Fibroblast of lung (primary cell): ENCODE measurements at regions not wholly inside any gene's neighbourhood (a gene's known extent, or its start where the extent isn't known, plus 50 kb on each side); places are given as distances from the start of the nearest gene placed in this dataset.

ENCODE experiments used
- DNase-seq, 2 donors: peaks; one replicate each; pipeline versions ENCODE4 v3.0.0 to v3.0.0-alpha.2; 2010; ENCODE audit warnings: low read depth in 2 of 2
- H2AFZ ChIP-seq: 2 replicates; pipeline ENCODE4 v1.5.1; 2012; ENCODE audit warnings: low read length, control low read depth, inconsistent platforms
- H3K27ac ChIP-seq: 2 replicates; pipeline ENCODE4 v1.5.1; 2011; ENCODE audit warnings: low read length, control low read depth; ENCODE audit not compliant: insufficient read depth
- H3K27me3 ChIP-seq: 2 replicates; pipeline ENCODE4 v1.5.1; 2011; ENCODE audit warnings: mild to moderate bottlenecking, low read length; ENCODE audit not compliant: control insufficient read depth, insufficient read depth
- H3K36me3 ChIP-seq: 2 replicates; pipeline ENCODE4 v1.5.1; 2011; ENCODE audit warnings: low read length; ENCODE audit not compliant: control insufficient read depth, insufficient read depth
- H3K4me1 ChIP-seq: 2 replicates; pipeline ENCODE4 v1.5.1; 2011; ENCODE audit warnings: low read length; ENCODE audit not compliant: control insufficient read depth, insufficient read depth; ENCODE audit errors: extremely low read depth
- H3K4me2 ChIP-seq: 2 replicates; pipeline ENCODE4 v1.5.1; 2011; ENCODE audit warnings: low read length, control low read depth; ENCODE audit not compliant: insufficient read depth; ENCODE audit errors: extremely low read depth
- H3K4me3 ChIP-seq, 4 experiments: fragments of 200-600 bp in 1 of 4; sonication (generic) in 1 of 4; replicated peaks in 1 of 4; 2 replicates each; pipeline ENCODE4 v1.5.1; 2011 to 2016; ENCODE audit warnings: low read length in 4 of 4, low read depth in 3 of 4, mild to moderate bottlenecking in 3 of 4, control low read depth in 2 of 4, inconsistent platforms in 1 of 4, mixed read lengths in 1 of 4; ENCODE audit not compliant: insufficient read depth in 1 of 4; ENCODE audit errors: control extremely low read depth in 1 of 4
- H3K79me2 ChIP-seq: 2 replicates; pipeline ENCODE4 v1.5.1; 2012; ENCODE audit warnings: mild to moderate bottlenecking, low read length, inconsistent platforms; ENCODE audit not compliant: control insufficient read depth, insufficient read depth
- H3K9ac ChIP-seq: 2 replicates; pipeline ENCODE4 v1.5.1; 2011; ENCODE audit warnings: mild to moderate bottlenecking, low read length, control low read depth; ENCODE audit not compliant: insufficient read depth
- H3K9me3 ChIP-seq: 2 replicates; pipeline ENCODE4 v1.5.1; 2012; ENCODE audit warnings: low read depth, low read length; ENCODE audit not compliant: control insufficient read depth, insufficient read depth
- H4K20me1 ChIP-seq: 2 replicates; pipeline ENCODE4 v1.5.1; 2011; ENCODE audit warnings: low read length; ENCODE audit not compliant: control insufficient read depth, insufficient read depth; ENCODE audit errors: extremely low read depth
- CTCF ChIP-seq, 2 donors: IDR thresholded peaks in 1 of 2; conservative IDR thresholded peaks in 1 of 2; 1 replicate in 1 of 2; 2 replicates in 1 of 2; pipeline ENCODE4 v1.5.1; 2011 to 2012; ENCODE audit warnings: low read length in 2 of 2, control low read depth in 1 of 2, inconsistent platforms in 1 of 2, low read depth in 1 of 2, mild to moderate bottlenecking in 1 of 2
- EZH2 ChIP-seq: IDR thresholded peaks from 2 replicates; pipeline ENCODE4 v1.5.1; 2012; ENCODE audit warnings: low read length, control low read depth, mild to moderate bottlenecking; ENCODE audit errors: missing control alignments

- no peak overlapping the region for H3K4me3 ChIP-seq
- no peaks in the 10 kb centered on the region for H4K20me1 ChIP-seq
- H3K79me2 ChIP-seq, result no peaks in the 10 kb centered on the region
- H3K9me3 ChIP-seq, result no peaks in the 10 kb centered on the region
- no peaks in the 10 kb centered on the region for H3K4me1 ChIP-seq
- TF ChIP-seq EZH2 (no peak), CTCF (conservative IDR thresholded peaks at IDR 0.05 in 1 of 2, IDR thresholded peaks at IDR 0.05 in 1 of 2; ENCODE audit: low read depth in 1 of 2, low read length in 2 of 2) (no peak)
- H3K27me3 ChIP-seq, result peaks cover 7% of the 10 kb centered on the region
- no peak overlapping the region for H3K9ac ChIP-seq
- H3K36me3 ChIP-seq, result no peaks in the 10 kb centered on the region
- no peak overlapping the region for H2AFZ ChIP-seq
- no peak overlapping the region for H3K4me2 ChIP-seq
- no peak overlapping the region for H3K27ac ChIP-seq
- no peak for DNase-seq
Measured at GRCh38 chr11:19480540-19480939, 232.1 kb upstream of the NAV2 start.

GRCh38 chr11:19478891-19479290 lies 233.7 kb upstream of the NAV2 start:
- no peaks in the 10 kb centered on the region for H3K36me3 ChIP-seq
- H3K9ac ChIP-seq, result no peak overlapping the region
- no peaks in the 10 kb centered on the region for H4K20me1 ChIP-seq
- no peak for DNase-seq
- no peaks in the 10 kb centered on the region for H3K79me2 ChIP-seq
- no peaks in the 10 kb centered on the region for H3K4me1 ChIP-seq
- no peak overlapping the region for H3K4me2 ChIP-seq
- TF ChIP-seq CTCF (conservative IDR thresholded peaks at IDR 0.05 in 1 of 2, IDR thresholded peaks at IDR 0.05 in 1 of 2; ENCODE audit: low read depth in 1 of 2, low read length in 2 of 2) (no peak), EZH2 (no peak)
- no peak overlapping the region for H3K4me3 ChIP-seq
- H3K9me3 ChIP-seq, result no peaks in the 10 kb centered on the region
- peaks cover 7% of the 10 kb centered on the region for H3K27me3 ChIP-seq
- H3K27ac ChIP-seq, result no peak overlapping the region
- H2AFZ ChIP-seq, result no peak overlapping the region

GRCh38 chr11:19474954-19475721 lies 234.4 kb upstream of the E2F8 start:
- Histone ChIP-seq H3K79me2 (no peaks in the 10 kb centered on the region), H3K4me3 (no peak overlapping the region), H3K27ac (no peak overlapping the region), H2AFZ (no peak overlapping the region), H3K9me3 (no peaks in the 10 kb centered on the region), H3K4me2 (no peak overlapping the region), H3K9ac (no peak overlapping the region), H3K27me3 (peaks cover 1% of the 10 kb centered on the region), H3K4me1 (no peaks in the 10 kb centered on the region), H4K20me1 (no peaks in the 10 kb centered on the region), H3K36me3 (no peaks in the 10 kb centered on the region)
- DNase-seq, result no peak
- no peak for TF ChIP-seq EZH2
- TF ChIP-seq CTCF (conservative IDR thresholded peaks at IDR 0.05 in 1 of 2, IDR thresholded peaks at IDR 0.05 in 1 of 2; ENCODE audit: low read depth in 1 of 2, low read length in 2 of 2), result no peak
